T-helper 2 cell (primary cell): ENCODE measurements at regions not wholly inside any gene's neighbourhood (a gene's known extent, or its start where the extent isn't known, plus 50 kb on each side); places are given as distances from the start of the nearest gene placed in this dataset.

Source experiments
- DNase-seq, 5 experiments: peaks; one replicate each; pipeline versions ENCODE4 v3.0.0 to v3.0.0-alpha.2; 2012 to 2022

DNA sequence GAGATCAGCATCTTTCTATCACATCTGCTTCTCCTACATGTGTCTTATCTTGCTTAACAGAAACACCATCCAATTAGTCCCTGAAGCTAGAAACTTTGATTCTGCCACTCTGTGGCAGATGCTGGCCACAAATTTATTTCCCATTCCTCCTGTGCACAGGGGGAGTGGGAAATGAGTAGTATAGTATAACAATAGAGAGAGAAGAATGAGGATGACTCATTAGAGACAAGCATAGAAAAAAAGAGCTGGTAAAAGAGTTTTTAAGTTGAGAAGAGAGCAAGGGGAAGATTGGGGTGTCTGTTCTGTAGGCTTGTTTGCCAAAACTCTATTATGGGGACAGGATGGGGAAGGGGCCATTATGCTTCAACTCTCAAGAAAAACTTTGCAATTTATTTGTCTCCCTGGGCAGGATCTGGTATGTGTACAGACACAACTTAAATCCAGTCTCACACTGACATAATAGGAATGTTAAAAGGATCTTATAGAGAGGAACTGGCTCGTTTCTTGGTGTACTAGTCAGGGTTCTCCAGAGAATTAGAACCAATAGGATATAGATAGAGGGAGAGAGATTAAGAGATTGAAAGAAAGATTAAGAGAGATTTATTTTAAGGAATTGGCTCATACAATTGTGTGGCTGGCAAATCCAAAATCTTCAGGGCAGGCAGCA lies 142.6 kb upstream of the CPSF6 start:
- no peak for DNase-seq

DNA sequence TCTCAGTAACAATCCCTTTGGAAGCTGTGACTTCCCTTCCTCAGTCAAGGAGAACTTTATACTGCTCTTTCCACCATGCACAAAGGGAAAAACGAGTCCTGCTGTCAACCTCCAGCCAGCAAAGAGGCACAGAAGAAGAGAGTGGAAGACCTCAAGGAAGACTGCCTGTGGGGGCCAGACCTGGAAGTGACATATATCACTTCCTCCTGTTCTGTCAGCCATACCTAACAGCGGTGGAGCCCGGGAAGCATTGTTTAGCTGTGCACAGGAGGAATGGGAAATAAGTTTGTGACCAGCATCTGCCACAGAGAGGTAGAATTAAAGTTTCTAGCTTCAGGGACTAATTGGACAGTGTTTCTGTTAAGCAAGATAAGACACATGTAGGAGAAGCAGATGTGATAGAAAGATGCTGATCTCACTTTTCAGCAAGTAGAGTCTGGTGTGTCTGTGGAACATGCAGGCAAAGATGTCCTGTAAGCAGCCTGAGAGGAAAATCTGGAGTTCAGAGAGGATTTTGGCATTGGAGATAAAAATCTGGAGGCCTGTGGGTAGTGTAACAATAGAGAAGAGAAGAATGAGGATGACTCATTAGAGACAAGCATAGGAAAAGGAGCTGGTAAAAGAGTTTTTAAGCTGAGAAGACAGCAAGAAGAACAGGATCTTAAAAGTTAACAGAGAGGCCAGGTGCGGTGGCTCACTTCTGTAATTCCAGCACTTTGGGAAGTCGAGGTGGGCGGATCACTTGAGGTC lies 141.6 kb upstream of the CPSF6 start:
- no peak for DNase-seq

DNA sequence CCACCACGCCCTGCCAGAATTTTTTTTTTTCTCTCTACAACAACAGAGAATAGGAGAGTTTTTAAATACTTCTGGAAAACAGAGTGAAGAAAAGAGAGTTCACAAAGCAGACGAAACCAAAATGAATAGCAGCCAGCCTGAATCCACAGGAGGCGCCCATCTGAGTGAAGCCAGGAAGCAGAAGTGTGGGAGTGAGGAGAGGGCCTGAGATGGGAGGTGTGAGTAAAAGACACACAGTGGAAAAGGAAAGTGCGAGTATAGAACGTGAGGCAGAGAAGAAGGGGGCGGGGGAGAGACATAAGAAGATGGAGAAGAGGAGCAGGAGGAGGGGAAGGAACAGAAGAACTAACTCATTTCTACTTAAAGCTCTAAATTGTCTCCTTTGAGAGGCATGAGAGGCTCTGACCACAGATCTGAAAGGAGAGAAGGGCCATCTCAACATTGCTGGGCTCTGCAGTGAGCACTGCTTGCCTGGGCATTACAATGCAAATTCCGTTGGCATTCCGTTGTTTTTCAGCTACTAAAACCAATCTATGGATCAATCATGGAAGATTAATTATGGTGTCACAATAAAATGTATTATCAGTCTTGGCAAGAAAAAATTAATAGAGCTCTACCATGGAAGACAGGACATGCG lies 140.1 kb upstream of the CPSF6 start:
- no peak for DNase-seq

DNA sequence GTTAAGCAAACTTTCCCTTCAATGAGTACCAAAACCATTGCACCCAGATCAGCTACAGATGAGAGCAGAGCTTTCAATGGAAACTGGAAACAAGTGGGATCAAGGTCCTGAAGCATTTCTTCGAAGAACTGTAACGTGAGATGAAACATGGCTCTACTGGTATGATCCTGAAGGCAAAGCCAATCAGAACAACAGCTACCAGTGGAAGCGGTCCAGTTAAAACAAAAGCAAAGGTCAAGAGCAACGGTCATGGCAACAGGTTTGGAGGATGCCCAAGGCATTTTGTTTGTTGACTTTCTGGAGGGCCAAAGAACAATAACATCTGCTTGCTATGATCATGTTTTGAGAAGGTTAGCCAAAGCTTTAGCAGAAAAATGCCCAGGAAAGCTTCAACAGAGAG lies 137.9 kb upstream of the CPSF6 start:
- no peak for DNase-seq

DNA sequence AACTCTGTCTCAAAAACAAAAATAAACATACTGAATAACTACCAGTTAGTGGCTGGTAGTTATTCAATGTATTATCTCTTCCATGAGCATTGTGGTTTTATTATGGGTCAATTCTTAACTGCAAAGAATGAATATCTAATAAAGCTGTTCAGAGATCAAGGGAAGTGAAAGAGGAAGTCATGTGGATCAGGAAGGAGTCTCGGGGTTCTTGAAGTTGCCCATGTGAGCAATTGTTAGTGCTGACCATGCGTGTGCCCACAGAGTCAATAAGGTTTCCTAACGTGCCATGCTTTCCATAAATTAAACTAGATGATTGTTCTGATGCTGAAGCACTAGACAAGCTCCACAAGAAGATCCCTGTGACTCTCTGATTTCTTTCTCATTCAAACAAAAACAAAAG lies 136.5 kb upstream of the CPSF6 start:
- DNase-seq, result no peak

DNA sequence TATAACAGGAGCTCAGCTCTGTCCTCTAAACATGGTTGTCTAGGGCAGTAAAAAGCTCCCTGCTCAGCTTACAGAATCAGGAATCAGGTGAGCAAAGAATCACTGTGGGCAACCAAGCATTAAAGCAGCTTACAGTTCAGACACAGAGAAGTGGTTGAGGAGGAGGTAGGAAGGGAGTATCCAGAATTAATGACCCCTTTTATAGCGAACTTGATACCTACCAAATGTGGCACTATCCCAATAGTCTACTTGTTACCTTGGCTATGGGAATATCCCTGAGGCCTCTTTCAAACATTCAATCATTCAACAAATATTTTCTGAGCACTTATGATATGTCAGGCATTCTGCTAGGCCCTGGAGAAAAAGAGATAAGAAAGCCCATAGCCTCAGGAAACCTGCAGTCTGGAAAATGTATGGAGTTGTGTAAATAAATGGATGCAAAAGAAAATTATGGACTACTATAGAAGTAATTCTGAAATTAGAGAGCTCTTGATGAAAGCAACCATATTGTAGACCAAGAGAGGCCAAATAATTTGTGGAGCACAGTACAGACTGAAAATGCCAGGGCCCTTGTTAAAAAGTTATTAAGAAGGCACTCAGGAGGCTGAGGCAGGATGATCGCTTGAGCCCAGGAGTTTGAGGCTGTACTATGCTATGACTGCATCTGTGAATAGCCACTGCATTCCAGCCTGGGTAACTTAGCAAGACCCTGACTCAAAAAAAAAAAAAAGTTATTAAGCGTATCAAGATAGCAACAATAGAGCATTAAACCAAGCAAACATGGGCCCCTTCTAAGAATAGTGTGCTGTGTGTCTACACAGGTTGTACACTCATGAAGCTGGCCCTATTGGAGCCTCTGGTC lies 134.0 kb upstream of the CPSF6 start:
- no peak for DNase-seq

DNA sequence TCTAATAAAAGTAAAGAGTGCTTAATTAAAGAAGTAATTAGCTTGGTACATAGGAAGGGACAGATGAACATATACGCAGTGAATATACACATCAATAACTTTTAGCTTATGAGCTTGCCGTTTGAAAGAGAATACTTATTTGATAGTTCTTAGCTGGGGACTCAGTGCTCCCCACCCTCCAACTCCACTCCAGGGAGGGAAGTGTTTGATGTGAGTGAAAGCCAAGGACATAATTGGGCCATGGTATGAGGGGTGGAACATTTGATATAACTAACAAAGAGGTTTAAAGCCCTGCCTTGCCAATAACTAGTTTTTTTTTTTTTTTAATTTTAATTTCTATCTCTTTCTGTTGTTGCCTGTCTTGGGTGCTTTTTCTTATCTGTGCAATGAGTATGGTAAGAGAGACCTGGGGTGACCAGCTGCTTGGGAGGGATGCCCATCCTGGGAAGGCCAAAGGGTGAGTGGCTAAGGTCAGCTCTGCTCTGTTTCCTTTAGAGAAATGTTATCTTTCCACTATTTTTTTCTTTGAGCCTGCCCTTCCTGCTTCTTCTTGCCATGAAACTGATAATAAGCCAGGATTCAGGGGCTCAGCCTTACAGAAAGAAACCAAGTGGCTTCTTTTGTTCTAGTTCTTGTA lies 132.8 kb upstream of the CPSF6 start:
- DNase-seq, result no peak

DNA sequence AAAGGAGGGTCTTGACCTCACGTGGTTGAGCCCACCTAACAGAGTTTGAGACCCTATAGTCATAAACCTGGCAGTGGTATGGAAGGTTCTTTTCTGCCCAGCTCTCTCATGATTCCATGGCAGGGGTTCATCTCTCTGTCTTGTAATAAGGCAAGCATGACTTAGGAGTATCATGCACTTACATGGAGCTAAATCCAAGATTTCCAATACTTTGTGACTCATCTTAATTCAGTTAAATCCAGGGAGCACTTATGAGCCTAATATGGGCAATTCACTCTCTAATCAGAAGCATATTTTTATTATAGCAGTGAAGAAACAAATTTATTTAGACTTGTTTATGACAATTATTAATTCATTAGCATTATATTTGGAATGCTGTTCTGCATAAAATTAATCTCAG lies 131.8 kb upstream of the CPSF6 start:
- DNase-seq, result no peak

DNA sequence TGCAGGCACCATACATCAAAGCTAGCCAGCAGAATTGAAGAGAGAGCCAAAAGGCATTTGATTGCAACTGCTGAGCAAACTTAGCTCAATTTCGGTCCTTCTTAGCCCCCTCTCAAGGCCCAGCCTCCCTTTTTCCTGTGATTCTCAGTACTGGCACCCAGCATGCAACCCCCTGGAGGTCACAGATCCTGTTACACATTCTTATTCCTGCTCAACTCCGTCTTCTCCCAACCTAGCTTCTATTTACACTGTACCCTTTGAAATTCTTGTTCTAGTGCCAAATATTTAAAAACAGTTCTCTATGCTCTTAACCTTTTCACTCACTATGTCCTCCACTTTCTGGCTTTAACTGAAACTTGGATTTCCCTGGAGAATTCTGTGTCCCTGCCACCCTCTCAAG lies 131.3 kb upstream of the CPSF6 start:
- no peak for DNase-seq

DNA sequence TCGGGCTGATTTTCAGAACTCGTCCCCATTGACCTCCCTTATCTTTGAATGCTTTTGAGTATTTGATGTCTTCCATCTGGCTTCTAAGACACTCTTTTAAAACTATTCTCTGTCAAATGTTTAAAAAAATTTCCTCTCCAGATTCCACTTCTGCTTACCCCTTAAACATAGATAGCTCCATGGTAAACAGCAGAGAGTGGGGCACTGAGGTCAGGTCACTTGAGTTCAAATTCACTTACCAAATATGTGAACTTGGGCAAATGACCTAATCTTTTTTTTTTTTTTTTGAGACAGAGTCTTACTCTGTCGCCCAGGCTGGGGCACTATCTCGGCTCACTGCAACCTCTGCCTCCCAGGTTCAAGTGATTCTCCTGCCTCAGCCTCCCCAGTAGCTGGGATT lies 126.8 kb upstream of the CPSF6 start:
- no peak for DNase-seq

DNA sequence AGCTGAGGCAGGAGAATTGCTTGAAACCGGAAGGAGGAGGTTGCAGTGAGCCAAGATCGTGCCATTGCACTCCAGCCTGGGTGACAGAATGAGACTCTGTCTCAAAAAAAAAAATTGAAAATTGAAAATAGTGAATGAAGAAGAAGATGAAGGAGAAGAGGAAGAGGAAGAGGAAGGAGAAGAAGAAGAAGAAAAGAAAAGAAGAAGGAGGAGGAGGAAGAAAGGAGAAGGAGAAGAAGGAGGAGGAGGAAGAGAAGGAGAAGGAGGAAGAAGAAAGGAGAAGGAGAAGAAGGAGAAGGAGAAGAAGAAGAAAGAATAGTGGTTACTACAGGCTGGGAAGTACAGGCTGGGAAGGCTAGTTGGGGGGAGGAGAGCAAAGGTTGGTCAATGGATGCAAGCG lies 124.3 kb upstream of the CPSF6 start:
- DNase-seq, result no peak

DNA sequence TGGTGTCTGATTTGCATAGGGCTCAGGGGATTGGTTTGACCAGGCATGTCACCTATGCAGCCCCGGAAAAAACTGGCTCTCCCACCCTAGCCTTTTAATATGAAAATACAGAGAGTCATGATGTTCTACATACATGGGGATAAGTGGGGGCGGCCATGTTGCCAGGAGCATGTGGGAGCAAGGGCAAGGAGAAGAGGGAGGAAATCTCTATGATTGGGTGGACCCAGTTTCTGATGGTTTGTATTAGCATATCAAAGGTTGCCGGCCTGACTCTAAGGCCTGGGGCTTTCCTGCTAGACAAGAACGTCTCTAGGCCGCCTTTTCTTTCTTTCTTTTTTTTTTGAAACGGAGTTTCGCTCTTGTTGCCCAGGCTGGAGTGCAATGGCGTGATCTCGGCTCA lies 123.4 kb upstream of the CPSF6 start:
- no peak for DNase-seq

DNA sequence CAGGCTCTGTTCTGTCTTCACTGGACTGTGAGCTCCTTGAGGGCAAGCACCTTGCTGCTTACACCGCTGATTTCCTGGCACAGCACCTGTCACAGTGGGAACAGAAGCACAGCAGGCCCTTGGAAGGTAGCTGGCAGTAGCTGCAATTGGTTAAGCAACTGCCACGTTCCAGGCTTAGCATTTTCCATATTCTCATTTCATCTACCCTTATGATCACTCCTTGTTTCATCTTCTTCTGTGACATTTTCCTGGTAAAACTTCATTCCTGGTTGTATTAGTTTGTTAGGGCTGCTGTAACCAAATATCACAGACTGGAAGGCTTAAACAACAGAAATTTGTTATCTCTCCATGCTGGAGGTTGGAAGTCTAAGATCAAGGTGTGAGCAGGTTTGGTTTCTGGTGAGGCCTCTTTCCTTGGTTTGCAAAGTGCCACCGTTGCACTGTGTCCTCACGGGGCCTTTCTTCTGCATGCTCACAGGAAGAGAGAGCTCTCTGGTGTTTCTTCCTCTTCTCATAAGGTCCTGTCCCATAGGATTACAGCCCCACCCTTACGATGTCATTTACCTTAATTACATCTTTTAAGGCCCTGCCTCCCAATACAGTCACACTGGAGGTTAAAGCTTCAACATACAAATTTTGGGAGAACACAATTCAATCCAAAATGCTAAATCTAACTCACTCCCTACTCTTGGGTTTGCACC lies 121.7 kb upstream of the CPSF6 start:
- DNase-seq, result no peak

DNA sequence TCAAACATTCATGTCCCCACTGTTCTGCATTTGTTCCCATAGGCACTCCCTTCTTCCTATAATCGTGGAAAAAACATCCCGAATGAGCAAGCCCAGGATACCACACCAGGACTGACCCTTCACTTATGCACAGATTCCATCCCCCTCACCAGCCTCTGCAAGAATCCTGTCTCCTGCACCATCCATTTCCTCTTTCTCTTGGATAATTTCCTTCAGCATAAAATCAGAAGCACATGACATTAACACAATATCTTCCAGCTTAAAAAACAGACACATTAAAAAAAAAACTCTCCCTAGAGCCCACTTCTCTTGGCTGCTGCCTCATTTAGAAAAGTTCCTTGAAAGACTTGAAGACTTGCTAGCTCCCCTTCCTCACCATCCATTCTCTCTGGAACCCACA lies 120.9 kb upstream of the CPSF6 start:
- DNase-seq, result no peak

DNA sequence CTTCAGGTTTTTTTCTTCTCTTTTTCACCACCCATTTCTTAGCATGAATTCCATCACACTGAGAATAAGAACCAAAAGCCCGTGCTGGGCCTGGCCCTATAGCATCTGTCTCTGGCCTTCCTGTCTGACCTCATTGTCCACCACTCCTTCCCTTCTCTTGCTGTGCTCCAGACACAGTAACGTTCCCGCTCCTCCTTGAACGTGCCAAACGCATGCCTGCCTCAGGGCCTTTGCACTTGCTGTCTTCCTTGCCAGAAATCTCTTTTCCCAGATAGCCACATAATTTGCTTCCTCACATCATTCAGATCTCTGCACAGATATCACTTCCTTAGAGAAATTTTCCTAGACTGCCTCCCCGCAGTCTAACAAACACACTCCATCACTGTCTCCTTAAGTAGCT lies 119.6 kb upstream of the CPSF6 start:
- no peak for DNase-seq

DNA sequence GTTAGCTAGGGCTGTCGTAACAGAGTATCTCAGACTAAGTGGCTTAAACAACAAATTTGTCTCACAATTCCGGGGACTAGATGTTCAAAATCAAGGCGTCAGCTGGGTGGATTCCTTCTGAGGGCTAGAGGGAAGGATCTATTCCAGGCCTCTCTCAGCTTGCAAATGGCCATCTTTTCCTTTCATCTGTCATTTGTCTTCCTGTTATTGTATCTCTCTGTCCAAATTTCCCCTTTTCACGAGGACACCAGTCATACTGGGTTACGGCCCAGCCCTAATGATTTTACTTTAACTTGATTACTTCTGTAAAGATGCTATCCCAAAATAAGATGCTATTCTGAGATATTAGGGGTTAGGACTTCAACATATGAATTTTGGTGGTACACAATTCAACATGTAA lies 119.0 kb upstream of the CPSF6 start:
- no peak for DNase-seq

DNA sequence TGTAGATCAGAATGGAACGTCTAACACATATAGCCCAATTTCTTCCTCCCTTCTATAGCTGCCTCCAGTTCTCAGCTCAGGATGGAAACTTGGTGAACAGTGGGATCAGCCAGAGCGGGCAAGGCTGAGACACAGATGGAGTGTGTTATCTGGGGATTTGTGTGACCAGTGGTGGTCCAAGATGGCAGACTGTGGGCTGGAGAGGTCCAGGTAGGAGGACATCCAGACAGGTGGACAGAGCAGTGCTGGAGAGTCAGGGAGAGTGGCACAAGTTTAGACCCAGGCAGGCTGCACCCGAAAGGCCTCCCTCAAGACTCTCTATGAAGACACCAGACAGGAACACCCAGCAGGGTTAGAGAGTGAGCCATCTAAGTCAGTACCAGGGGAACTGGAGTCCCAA lies 116.1 kb upstream of the CPSF6 start:
- no peak for DNase-seq

DNA sequence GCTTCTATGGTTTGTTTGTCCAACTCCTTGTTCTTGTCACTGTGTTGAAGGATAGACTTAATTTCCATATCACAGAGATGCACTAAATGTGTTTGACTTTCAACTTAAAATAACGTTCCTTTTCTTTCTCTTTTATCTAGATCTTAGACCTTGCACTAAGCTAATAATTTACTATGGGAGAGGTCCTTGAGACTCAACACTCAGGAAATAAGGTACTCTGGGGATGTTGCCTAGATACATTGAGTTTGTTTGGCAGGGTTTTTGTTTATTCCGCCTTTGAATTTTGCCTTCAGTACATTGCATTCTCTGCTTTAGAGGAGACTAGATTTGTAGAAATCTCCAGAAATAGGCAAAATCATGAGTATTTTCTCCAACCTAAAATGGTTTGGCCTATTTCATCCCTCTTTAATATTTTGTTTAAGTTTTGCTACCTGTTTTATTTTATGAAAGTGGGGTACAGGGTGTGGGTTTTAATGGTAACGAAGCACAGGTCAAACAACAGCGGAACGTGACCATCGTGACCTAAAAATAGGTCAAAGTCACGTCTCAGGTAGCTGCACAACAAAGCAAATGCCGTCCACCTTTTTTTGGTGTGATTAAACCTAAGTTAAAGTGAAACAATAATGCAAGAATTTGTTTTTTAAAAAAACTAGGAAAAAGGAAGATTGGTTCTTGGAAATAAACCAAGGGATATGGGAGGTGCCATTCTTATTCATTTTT lies 115.3 kb upstream of the CPSF6 start:
- DNase-seq, result no peak

DNA sequence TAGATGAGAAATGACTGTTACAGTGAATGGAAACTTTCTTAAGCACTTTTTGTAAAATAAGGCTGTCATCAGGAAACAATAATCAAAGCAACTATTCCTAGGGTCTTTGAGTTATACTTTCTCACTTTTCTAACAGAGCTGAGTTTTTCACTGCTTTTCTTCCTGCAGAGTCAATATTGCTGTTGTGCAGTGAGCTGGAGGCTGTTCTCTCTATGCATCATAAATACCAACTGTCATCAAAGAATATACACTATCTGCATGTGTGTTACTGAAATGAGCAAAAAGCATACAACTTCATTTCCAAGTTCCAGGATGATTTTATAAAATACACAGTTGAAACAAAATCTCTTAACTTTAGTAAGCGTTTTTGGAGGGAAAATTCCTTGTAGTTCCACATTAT lies 110.4 kb upstream of the CPSF6 start:
- no peak for DNase-seq

DNA sequence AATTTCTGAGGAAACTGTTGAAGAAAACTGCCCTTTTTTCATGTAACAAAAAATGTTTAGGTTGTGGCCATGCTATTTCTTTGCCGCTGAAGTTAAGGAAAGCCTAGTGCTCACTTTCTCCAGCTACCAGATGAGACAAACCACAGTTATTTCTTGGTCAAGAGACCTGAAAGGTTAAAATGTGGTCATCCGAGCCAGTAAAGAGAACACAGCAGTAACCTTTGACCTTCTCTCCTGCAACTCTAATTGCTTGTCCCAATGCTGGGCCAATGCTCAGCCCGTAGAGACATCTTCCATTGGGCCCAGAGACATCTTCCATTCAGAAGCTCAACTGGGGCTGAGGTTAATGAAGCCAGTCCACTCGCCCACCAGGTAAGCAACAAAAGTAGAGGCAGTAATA lies 109.8 kb upstream of the CPSF6 start:
- DNase-seq, result no peak

DNA sequence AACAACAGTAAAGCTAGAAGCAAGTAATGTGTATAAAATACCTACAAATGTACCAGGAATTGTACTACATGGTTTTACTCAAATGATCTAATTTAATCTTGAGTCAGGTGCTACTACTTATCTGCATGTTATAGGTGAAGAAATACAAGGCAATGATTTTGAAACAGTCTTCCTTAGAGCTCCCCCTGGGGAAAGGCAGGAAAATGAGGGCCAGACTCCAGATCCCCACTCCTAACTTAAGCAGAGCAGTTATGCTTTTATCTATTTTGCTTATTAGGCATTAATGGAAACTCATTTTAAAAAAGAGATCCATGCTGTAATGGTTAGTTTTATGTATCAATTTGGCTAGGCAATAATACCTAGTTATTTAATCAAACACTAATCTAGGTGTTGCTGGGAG lies 109.3 kb upstream of the CPSF6 start:
- no peak for DNase-seq

DNA sequence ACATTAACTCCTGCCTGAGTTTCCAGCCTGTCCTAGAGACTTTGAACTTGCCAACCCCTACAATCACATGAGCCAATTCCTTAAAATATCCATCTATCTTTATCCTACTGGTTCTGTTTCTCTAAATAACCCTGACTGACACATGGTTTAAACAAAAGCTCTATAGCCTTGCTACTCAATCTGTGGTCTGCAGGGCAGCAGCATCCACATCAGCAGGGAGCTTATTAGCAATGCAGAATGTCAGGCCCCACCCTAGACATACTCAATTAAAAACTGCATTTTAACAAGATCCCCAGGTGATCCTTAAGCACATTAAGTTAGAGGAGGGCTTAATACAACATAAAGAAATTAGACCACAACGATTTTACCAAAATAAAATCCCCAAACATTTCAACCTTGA lies 108.3 kb upstream of the CPSF6 start:
- DNase-seq, result no peak
